B cell (primary cell): ENCODE measurements at regions not wholly inside any gene's neighbourhood (a gene's known extent, or its start where the extent isn't known, plus 50 kb on each side); places are given as distances from the start of the nearest gene placed in this dataset.

Experiments
- ATAC-seq: fragments of 200-7000 bp; cut with Tn5 transposase; one replicate; pipeline ENCODE4 v1.10.0; 2021; ENCODE audit warnings: low read depth, mild to moderate bottlenecking, moderate number of reproducible peaks, moderate library complexity
- CTCF ChIA-PET: fragments of 350-600 bp; sonication (Branson Sonifier 250); formaldehyde crosslinking; loops from one replicate; lab custom pipeline; 2021; ENCODE audit warnings: antibody characterized with exemption, inconsistent platforms; lab: Charles Lee
- POLR2A ChIA-PET: fragments of 350-600 bp; sonication (Branson Sonifier 250); formaldehyde crosslinking; loops from one replicate; lab custom pipeline; 2021; ENCODE audit warnings: antibody characterized with exemption; lab: Charles Lee
- DNase-seq: peaks from one replicate; pipeline ENCODE4 v3.0.0; 2013
- H2AFZ ChIP-seq: 2 replicates; pipeline ENCODE4 v1.6.1; 2012; ENCODE audit warnings: mild to moderate bottlenecking, low read depth, low read length; ENCODE audit not compliant: insufficient read depth, poor library complexity, severe bottlenecking
- H3K27ac ChIP-seq, 2 donors: 1 replicate in 1 of 2; 2 replicates in 1 of 2; pipeline ENCODE4 v1.5.1; 2012 to 2013; ENCODE audit warnings: low read length in 2 of 2, mild to moderate bottlenecking in 2 of 2, moderate library complexity in 1 of 2
- H3K27me3 ChIP-seq, 4 experiments: fragments of 200-600 bp in 1 of 4; sonication (generic) in 1 of 4; replicated peaks in 1 of 4; 1 replicate in 2 of 4; 2 replicates in 2 of 4; pipeline versions ENCODE4 v1.6.1 to v1.7.0; 2013 to 2016; ENCODE audit warnings: low read length in 3 of 4, mild to moderate bottlenecking in 2 of 4, mixed read lengths in 1 of 4, moderate library complexity in 1 of 4; ENCODE audit not compliant: insufficient read depth in 4 of 4, control insufficient read depth in 3 of 4; ENCODE audit errors: control extremely low read depth in 1 of 4
- H3K36me3 ChIP-seq, 2 experiments: replicated peaks in 1 of 2; 1 replicate in 1 of 2; 2 replicates in 1 of 2; pipeline versions ENCODE4 v1.6.1 to v1.7.1; 2013; ENCODE audit warnings: low read length in 1 of 2; ENCODE audit not compliant: insufficient read depth in 2 of 2, control insufficient read depth in 1 of 2; ENCODE audit errors: control extremely low read depth in 1 of 2, extremely low read depth in 1 of 2
- H3K4me1 ChIP-seq, 2 donors: fragments of 200-600 bp in 1 of 2; sonication (generic) in 1 of 2; 1 replicate in 1 of 2; 2 replicates in 1 of 2; pipeline versions ENCODE4 v1.5.1 to v1.6.1; 2013 to 2017; ENCODE audit warnings: low read length in 2 of 2; ENCODE audit not compliant: control insufficient read depth in 2 of 2, insufficient read depth in 2 of 2
- H3K4me2 ChIP-seq: replicated peaks from 2 replicates; pipeline ENCODE3; 2012; ENCODE audit warnings: mild to moderate bottlenecking, low read depth, low read length; ENCODE audit not compliant: poor library complexity, severe bottlenecking
- H3K4me3 ChIP-seq, 5 experiments: fragments of 200-600 bp in 1 of 5; sonication (generic) in 1 of 5; 1 replicate in 3 of 5; 2 replicates in 2 of 5; pipeline versions ENCODE4 v1.5.1 to v1.7.0; 2011 to 2016; ENCODE audit warnings: low read length in 4 of 5, mild to moderate bottlenecking in 4 of 5, low read depth in 2 of 5, control low read depth in 1 of 5, moderate library complexity in 1 of 5; ENCODE audit not compliant: insufficient read depth in 1 of 5; ENCODE audit errors: control extremely low read depth in 1 of 5, extremely low read depth in 1 of 5
- H3K79me2 ChIP-seq: fragments of 200-600 bp; sonication (generic); one replicate; pipeline ENCODE4 v1.6.0; 2016; ENCODE audit warnings: low read length; ENCODE audit not compliant: control insufficient read depth, insufficient read depth
- H3K9ac ChIP-seq: fragments of 200-600 bp; sonication (generic); 2 replicates; pipeline ENCODE4 v1.6.1; 2017; ENCODE audit warnings: mild to moderate bottlenecking, low read length, moderate library complexity
- H3K9me3 ChIP-seq, 3 donors: one replicate each; pipeline versions ENCODE4 v1.6.1 to v1.7.1; 2013; ENCODE audit warnings: low read length in 2 of 3; ENCODE audit not compliant: control insufficient read depth in 2 of 3, insufficient read depth in 1 of 3; ENCODE audit errors: control extremely low read depth in 1 of 3
- H4K20me1 ChIP-seq: 2 replicates; pipeline ENCODE4 v1.6.0; 2012; ENCODE audit warnings: mild to moderate bottlenecking, low read length; ENCODE audit not compliant: insufficient read depth, control insufficient read depth, poor library complexity, severe bottlenecking
- H3K27ac Mint-ChIP-seq: one replicate; pipeline ENCODE4 v1.8.0; 2021; ENCODE audit warnings: mixed read lengths
- H3K27me3 Mint-ChIP-seq: one replicate; pipeline ENCODE4 v1.8.0; 2021; ENCODE audit warnings: mixed read lengths
- H3K4me1 Mint-ChIP-seq: one replicate; pipeline ENCODE4 v1.8.0; 2021; ENCODE audit warnings: mixed read lengths
- H3K4me3 Mint-ChIP-seq: one replicate; pipeline ENCODE4 v1.8.0; 2021; ENCODE audit warnings: mixed read lengths
- H3K9me3 Mint-ChIP-seq: one replicate; pipeline ENCODE4 v1.8.0; 2022; ENCODE audit warnings: mixed read lengths; ENCODE audit not compliant: insufficient read depth
- EZH2 ChIP-seq: IDR thresholded peaks from 2 replicates; pipeline ENCODE4 v1.6.1; 2012; ENCODE audit warnings: borderline replicate concordance, low read depth, mild to moderate bottlenecking, moderate library complexity, low read length; ENCODE audit not compliant: insufficient read depth, poor library complexity, severe bottlenecking
- WGBS: methylation state at CpG from one replicate; pipeline ENCODE4 v1.1.5; 2013; ENCODE audit warnings: missing lambda C conversion rate; ENCODE audit not compliant: insufficient coverage; 5-methylcytosine and 5-hydroxymethylcytosine counted together
- intact Hi-C: fragments of 100-400 bp; cut with micrococcal nuclease; formaldehyde crosslinking; loops from one replicate; pipeline ENCODE4 v1.10.0; 2022
- TF ChIP-seq, protein P1 (sequence below): fragments of 200-600 bp; IDR thresholded peaks from one replicate; pipeline ENCODE4 v1.8.0; 2022; ENCODE audit warnings: antibody characterized with exemption, mild to moderate bottlenecking

DNA sequence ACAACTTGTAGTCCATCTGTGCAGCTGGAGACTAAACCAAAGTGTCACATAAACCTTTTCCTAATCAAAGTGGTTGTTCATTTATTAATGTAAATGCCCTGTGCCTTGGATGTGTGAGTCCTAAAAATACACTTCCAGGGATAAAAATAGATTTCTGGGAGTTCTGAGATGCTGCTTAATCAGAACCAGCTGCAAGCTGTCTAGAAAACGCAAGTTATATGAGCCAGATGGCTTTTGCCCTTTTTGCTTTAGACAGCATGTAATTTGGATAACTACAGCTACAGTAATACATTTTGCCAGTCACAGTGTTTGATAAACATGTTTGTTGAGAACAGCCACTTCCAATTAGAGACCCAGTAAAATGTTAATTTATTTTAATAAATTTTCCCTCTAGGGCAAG lies 185.1 kb upstream of the PRPS1L1 start:
- H3K9ac ChIP-seq: no peak overlapping the region
- H3K27ac ChIP-seq: no peak overlapping the region
- H3K4me3 ChIP-seq: no peak overlapping the region
- peaks cover 6 to 7% of the 10 kb centered on the region in 2 donors for H3K4me1 ChIP-seq
- no peak overlapping the region for H2AFZ ChIP-seq
- no peaks in the 10 kb centered on the region for H4K20me1 ChIP-seq
- ChIA-PET CTCF (interaction anchor here (0.6 to 9.5 kb wide), 3 partner anchors 107 to 279 kb away, joined by 3 to 160 read pairs (median 10); no protein-coding TSS in a partner anchor), POLR2A (no interaction called here)
- H3K4me2 ChIP-seq: no peak overlapping the region
- TF ChIP-seq, protein P1, sequence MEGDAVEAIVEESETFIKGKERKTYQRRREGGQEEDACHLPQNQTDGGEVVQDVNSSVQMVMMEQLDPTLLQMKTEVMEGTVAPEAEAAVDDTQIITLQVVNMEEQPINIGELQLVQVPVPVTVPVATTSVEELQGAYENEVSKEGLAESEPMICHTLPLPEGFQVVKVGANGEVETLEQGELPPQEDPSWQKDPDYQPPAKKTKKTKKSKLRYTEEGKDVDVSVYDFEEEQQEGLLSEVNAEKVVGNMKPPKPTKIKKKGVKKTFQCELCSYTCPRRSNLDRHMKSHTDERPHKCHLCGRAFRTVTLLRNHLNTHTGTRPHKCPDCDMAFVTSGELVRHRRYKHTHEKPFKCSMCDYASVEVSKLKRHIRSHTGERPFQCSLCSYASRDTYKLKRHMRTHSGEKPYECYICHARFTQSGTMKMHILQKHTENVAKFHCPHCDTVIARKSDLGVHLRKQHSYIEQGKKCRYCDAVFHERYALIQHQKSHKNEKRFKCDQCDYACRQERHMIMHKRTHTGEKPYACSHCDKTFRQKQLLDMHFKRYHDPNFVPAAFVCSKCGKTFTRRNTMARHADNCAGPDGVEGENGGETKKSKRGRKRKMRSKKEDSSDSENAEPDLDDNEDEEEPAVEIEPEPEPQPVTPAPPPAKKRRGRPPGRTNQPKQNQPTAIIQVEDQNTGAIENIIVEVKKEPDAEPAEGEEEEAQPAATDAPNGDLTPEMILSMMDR: no peak
- TF ChIP-seq EZH2: no peak
- no peak for ATAC-seq
- Mint-ChIP-seq H3K27ac (no peak overlapping the region), H3K4me1 (peaks cover 10% of the 10 kb centered on the region), H3K4me3 (no peak overlapping the region), H3K9me3 (no peaks in the 10 kb centered on the region), H3K27me3 (peaks cover 3% of the 10 kb centered on the region)
- DNase-seq: no peak
- peaks cover 0 to 4% (median 0%) of the 10 kb centered on the region in 3 donors for H3K9me3 ChIP-seq
- no peaks in the 10 kb centered on the region for H3K27me3 ChIP-seq
- intact Hi-C loops: loop anchor here (10.0 kb wide), 1 partner anchor 148 kb away; no protein-coding TSS in a partner anchor
- no peaks in the 10 kb centered on the region for H3K36me3 ChIP-seq
- WGBS: no CpG with 5 or more reads among the region's 1 CpG
- peaks cover 5% of the 10 kb centered on the region for H3K79me2 ChIP-seq

DNA sequence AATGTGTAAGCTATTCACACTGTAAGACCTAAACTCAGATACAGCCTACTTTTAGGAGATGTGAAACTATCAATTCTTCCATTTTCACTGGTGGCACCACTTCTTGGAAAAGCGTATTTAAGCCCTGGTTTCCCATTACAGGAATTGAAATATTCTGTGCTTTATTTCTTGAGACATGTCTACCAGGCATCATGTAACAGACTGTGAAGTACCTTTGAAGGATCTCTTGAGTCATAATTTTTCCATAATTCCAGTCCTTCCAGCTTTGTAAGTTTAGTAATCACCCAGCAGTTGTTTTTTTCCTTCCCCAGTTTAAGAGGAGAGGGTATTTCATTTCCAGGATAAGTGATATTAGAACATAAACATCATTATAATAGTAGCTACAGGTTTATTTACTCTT lies 186.0 kb upstream of the PRPS1L1 start:
- CTCF ChIA-PET: interaction anchor here (1.1 to 9.5 kb wide), 9 partner anchors 12 to 452 kb away, joined by 3 to 160 read pairs (median 5); no protein-coding TSS in a partner anchor
- no peaks in the 10 kb centered on the region for H3K36me3 ChIP-seq
- peaks cover 6 to 7% of the 10 kb centered on the region in 2 donors for H3K4me1 ChIP-seq
- H3K27me3 Mint-ChIP-seq: peaks cover 3% of the 10 kb centered on the region
- no peak for ATAC-seq
- H3K9me3 Mint-ChIP-seq: no peaks in the 10 kb centered on the region
- H3K27ac Mint-ChIP-seq: no peak overlapping the region
- no peaks in the 10 kb centered on the region for H4K20me1 ChIP-seq
- H2AFZ ChIP-seq: no peak overlapping the region
- intact Hi-C loops: loop anchor here (2.0 to 10.0 kb wide), 2 partner anchors 149 to 453 kb away; no protein-coding TSS in a partner anchor
- no peaks in the 10 kb centered on the region for H3K27me3 ChIP-seq
- no peak for DNase-seq
- no CpG with 5 or more reads among the region's 1 CpG for WGBS
- H3K4me3 Mint-ChIP-seq: no peak overlapping the region
- peaks cover 0 to 7% (median 0%) of the 10 kb centered on the region in 3 donors for H3K9me3 ChIP-seq
- no peak overlapping the region for H3K9ac ChIP-seq
- H3K4me1 Mint-ChIP-seq: peaks cover 10% of the 10 kb centered on the region
- peaks cover 5% of the 10 kb centered on the region for H3K79me2 ChIP-seq
- H3K4me2 ChIP-seq: no peak overlapping the region
- H3K27ac ChIP-seq: no peak overlapping the region
- H3K4me3 ChIP-seq: no peak overlapping the region
- TF ChIP-seq EZH2: no peak
- TF ChIP-seq, protein P1: no peak
- POLR2A ChIA-PET: no interaction called here
